ENCODE measurements at regions not wholly inside any gene's neighbourhood (a gene's known extent, or its start where the extent isn't known, plus 50 kb on each side); places are given as distances from the start of the nearest gene placed in this dataset.

GRCh38 chr10:105921348-105921747 lies 1243.2 kb downstream of the SORCS1 start:
- no peaks in the 10 kb centered on the region for H3K4me1 Mint-ChIP-seq (ENCODE audit: low read depth)
- intact Hi-C loops (cut with micrococcal nuclease), result no loop called here
- H3K36me3 Mint-ChIP-seq (ENCODE audit: low read depth), result no peaks in the 10 kb centered on the region
- no peak overlapping the region for H3K27ac Mint-ChIP-seq
- no peaks in the 10 kb centered on the region for H3K27me3 Mint-ChIP-seq
- TF ChIP-seq CTCF (IDR thresholded peaks at IDR 0.05), result no peak
- ATAC-seq (no peak), DNase-seq (no peak)
- no peaks in the 10 kb centered on the region for H3K9me3 Mint-ChIP-seq
- ChIA-PET CTCF (no interaction called here), POLR2A (no interaction called here)
- H3K4me3 Mint-ChIP-seq, result no peak overlapping the region

GRCh38 chr10:105914432-105914831 lies 1250.1 kb downstream of the SORCS1 start:
- POLR2A ChIA-PET, result no interaction called here
- TF ChIP-seq CTCF (IDR thresholded peaks at IDR 0.05), result no peak
- no peaks in the 10 kb centered on the region for H3K36me3 Mint-ChIP-seq (ENCODE audit: low read depth)
- no peaks in the 10 kb centered on the region for H3K4me1 Mint-ChIP-seq (ENCODE audit: low read depth)
- ATAC-seq, result no peak
- no peak overlapping the region for H3K27ac Mint-ChIP-seq
- no peak overlapping the region for H3K4me3 Mint-ChIP-seq
- intact Hi-C loops (cut with micrococcal nuclease), result no loop called here
- no peaks in the 10 kb centered on the region for H3K9me3 Mint-ChIP-seq
- no peaks in the 10 kb centered on the region for H3K27me3 Mint-ChIP-seq
- CTCF ChIA-PET, result no interaction called here
- no peak for DNase-seq

- Mint-ChIP-seq H3K36me3 (ENCODE audit: low read depth) (no peaks in the 10 kb centered on the region), H3K9me3 (no peaks in the 10 kb centered on the region), H3K27ac (no peak overlapping the region), H3K4me1 (ENCODE audit: low read depth) (no peaks in the 10 kb centered on the region), H3K27me3 (no peaks in the 10 kb centered on the region), H3K4me3 (no peak overlapping the region)
- intact Hi-C loops (cut with micrococcal nuclease), result no loop called here
- TF ChIP-seq CTCF (IDR thresholded peaks at IDR 0.05), result no peak
- ChIA-PET CTCF (no interaction called here), POLR2A (no interaction called here)
- no peak for ATAC-seq
- DNase-seq, result no peak
Measured at GRCh38 chr10:105908701-105909100, 1255.8 kb downstream of the SORCS1 start.

- CTCF ChIA-PET, result no interaction called here
Measured at GRCh38 chr10:105885495-105885894, 1244.4 kb downstream of the SORCS3 start.

GRCh38 chr10:105879401-105879800 lies 1238.3 kb downstream of the SORCS3 start:
- ChIA-PET CTCF (interaction anchor here (1.3 kb wide), 1 partner anchor 18 kb away, joined by 3 read pairs; no protein-coding TSS in a partner anchor), POLR2A (no interaction called here)
- DNase-seq, result no peak
- intact Hi-C loops (cut with micrococcal nuclease), result no loop called here
- Mint-ChIP-seq H3K27me3 (no peaks in the 10 kb centered on the region), H3K4me1 (ENCODE audit: low read depth) (no peaks in the 10 kb centered on the region), H3K36me3 (ENCODE audit: low read depth) (no peaks in the 10 kb centered on the region), H3K27ac (no peak overlapping the region), H3K9me3 (no peaks in the 10 kb centered on the region), H3K4me3 (no peak overlapping the region)
- ATAC-seq, result no peak
- no peak for TF ChIP-seq CTCF (IDR thresholded peaks at IDR 0.05)

More at GRCh38 chr10:105885495-105885894, 1244.4 kb downstream of the SORCS3 start:
- Mint-ChIP-seq H3K36me3 (ENCODE audit: low read depth) (no peaks in the 10 kb centered on the region), H3K9me3 (peaks cover 12% of the 10 kb centered on the region), H3K27me3 (no peaks in the 10 kb centered on the region), H3K4me3 (no peak overlapping the region), H3K27ac (no peak overlapping the region), H3K4me1 (ENCODE audit: low read depth) (no peaks in the 10 kb centered on the region)
- DNase-seq (no peak), ATAC-seq (no peak)
- intact Hi-C loops (cut with micrococcal nuclease), result no loop called here
- no peak for TF ChIP-seq CTCF (IDR thresholded peaks at IDR 0.05)
- POLR2A ChIA-PET, result interaction anchor here (0.6 kb wide), 1 partner anchor 1368 kb away, joined by 3 read pairs; no protein-coding TSS in a partner anchor
